Stimulated activated CD4-positive, alpha-beta T cell treated with anti-CD3 and anti-CD28 coated beads, Interleukin-4, amount 100 ng/mL, for 48 hours (primary cell): ENCODE measurements at regions not wholly inside any gene's neighbourhood (a gene's known extent, or its start where the extent isn't known, plus 50 kb on each side); places are given as distances from the start of the nearest gene placed in this dataset.

Source experiments
- DNase-seq, 2 donors: peaks; one replicate each; pipeline ENCODE4 v3.0.0-alpha.2; 2020; ENCODE audit warnings: low read depth in 2 of 2

- DNase-seq, result no peak
Measured at GRCh38 chr9:78599926-78600325, 303.0 kb downstream of the PSAT1 start.

GRCh38 chr9:78601957-78602565 is 305.1 kb downstream of the PSAT1 start:
- no peak for DNase-seq

GRCh38 chr9:78605041-78606000 is 308.4 kb downstream of the PSAT1 start:
- no peak for DNase-seq

- no peak for DNase-seq
Measured at GRCh38 chr9:78606001-78606379, 309.1 kb downstream of the PSAT1 start.

- DNase-seq, result no peak
Measured at GRCh38 chr9:78607853-78608252, 310.9 kb downstream of the PSAT1 start.

- DNase-seq, result no peak
Measured at GRCh38 chr9:78609450-78609849, 312.5 kb downstream of the PSAT1 start.

- DNase-seq, result no peak
Measured at GRCh38 chr9:78612091-78612490, 315.2 kb downstream of the PSAT1 start.

- DNase-seq, result no peak
Measured at GRCh38 chr9:78613006-78613405, 316.1 kb downstream of the PSAT1 start.

GRCh38 chr9:78614892-78615291 is 318.0 kb downstream of the PSAT1 start:
- no peak for DNase-seq

GRCh38 chr9:78615372-78615771 is 318.4 kb downstream of the PSAT1 start:
- DNase-seq, result no peak

GRCh38 chr9:78618735-78619134 is 321.8 kb downstream of the PSAT1 start:
- DNase-seq, result no peak

- DNase-seq, result no peak
Measured at GRCh38 chr9:78620303-78620702, 323.4 kb downstream of the PSAT1 start.

- DNase-seq, result no peak
Measured at GRCh38 chr9:78620764-78621163, 323.8 kb downstream of the PSAT1 start.

- DNase-seq, result no peak
Measured at GRCh38 chr9:78622126-78622525, 325.2 kb downstream of the PSAT1 start.

- no peak for DNase-seq
Measured at GRCh38 chr9:78626971-78627370, 330.0 kb downstream of the PSAT1 start.

GRCh38 chr9:78630966-78631365 is 334.0 kb downstream of the PSAT1 start:
- no peak for DNase-seq

- no peak for DNase-seq
Measured at GRCh38 chr9:78640728-78641127, 343.8 kb downstream of the PSAT1 start.

GRCh38 chr9:78644359-78644758 is 347.4 kb downstream of the PSAT1 start:
- no peak for DNase-seq

- DNase-seq, result no peak
Measured at GRCh38 chr9:78654324-78654723, 357.4 kb downstream of the PSAT1 start.

GRCh38 chr9:78663369-78663768 is 366.4 kb downstream of the PSAT1 start:
- DNase-seq, result no peak

GRCh38 chr9:78664370-78664769 is 367.4 kb downstream of the PSAT1 start:
- DNase-seq, result no peak

- no peak for DNase-seq
Measured at GRCh38 chr9:78666818-78667414, 370.0 kb downstream of the PSAT1 start.
